ENCODE measurements at regions not wholly inside any gene's neighbourhood (a gene's known extent, or its start where the extent isn't known, plus 50 kb on each side); places are given as distances from the start of the nearest gene placed in this dataset.

GRCh38 chr2:172273910-172274571, 153.3 kb upstream of the ITGA6 start:
- TF ChIP-seq, protein P1, sequence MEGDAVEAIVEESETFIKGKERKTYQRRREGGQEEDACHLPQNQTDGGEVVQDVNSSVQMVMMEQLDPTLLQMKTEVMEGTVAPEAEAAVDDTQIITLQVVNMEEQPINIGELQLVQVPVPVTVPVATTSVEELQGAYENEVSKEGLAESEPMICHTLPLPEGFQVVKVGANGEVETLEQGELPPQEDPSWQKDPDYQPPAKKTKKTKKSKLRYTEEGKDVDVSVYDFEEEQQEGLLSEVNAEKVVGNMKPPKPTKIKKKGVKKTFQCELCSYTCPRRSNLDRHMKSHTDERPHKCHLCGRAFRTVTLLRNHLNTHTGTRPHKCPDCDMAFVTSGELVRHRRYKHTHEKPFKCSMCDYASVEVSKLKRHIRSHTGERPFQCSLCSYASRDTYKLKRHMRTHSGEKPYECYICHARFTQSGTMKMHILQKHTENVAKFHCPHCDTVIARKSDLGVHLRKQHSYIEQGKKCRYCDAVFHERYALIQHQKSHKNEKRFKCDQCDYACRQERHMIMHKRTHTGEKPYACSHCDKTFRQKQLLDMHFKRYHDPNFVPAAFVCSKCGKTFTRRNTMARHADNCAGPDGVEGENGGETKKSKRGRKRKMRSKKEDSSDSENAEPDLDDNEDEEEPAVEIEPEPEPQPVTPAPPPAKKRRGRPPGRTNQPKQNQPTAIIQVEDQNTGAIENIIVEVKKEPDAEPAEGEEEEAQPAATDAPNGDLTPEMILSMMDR (IDR thresholded peaks at IDR 0.05; ENCODE audit: poor library complexity), result no peak
- TF ChIP-seq EZH2phosphoT487 (IDR thresholded peaks at IDR 0.05; ENCODE audit: low read depth, severe bottlenecking, unreplicated experiment) (no peak), EZH2 (IDR thresholded peaks at IDR 0.05; ENCODE audit: borderline replicate concordance) (no peak)
